Endothelial cell of umbilical vein (primary cell): ENCODE measurements at regions not wholly inside any gene's neighbourhood (a gene's known extent, or its start where the extent isn't known, plus 50 kb on each side); places are given as distances from the start of the nearest gene placed in this dataset.

Experiments
- BruUV-seq: library from RNA; stranded (reverse); fragments of 400-500 nt; replicated peaks from 2 replicates; lab custom pipeline; 2021; lab: Mats Ljungman, UMichigan
- CTCF ChIA-PET: fragments of 300-600, 350-600 bp; sonication (Branson Sonifier 250); formaldehyde crosslinking; loops from one replicate; lab custom pipeline; 2021; ENCODE audit warnings: antibody characterized with exemption, inconsistent platforms; lab: Charles Lee
- POLR2A ChIA-PET: fragments of 300-600, 350-600 bp; sonication (Branson Sonifier 250); formaldehyde crosslinking; loops from one replicate; lab custom pipeline; 2021; ENCODE audit warnings: antibody characterized with exemption, inconsistent platforms; lab: Charles Lee
- DNase-seq: peaks from one replicate; pipeline ENCODE4 v3.0.0-alpha.2; 2011; ENCODE audit warnings: low read depth, low spot score
- FAIRE-seq: peaks from 2 replicates; lab custom pipeline; 2011; peaks lifted over from hg19 to GRCh38; lab: Jason Lieb, UNC
- H2AFZ ChIP-seq: 2 replicates; pipeline ENCODE4 v1.6.0; 2012; ENCODE audit warnings: low read depth, low read length, control low read depth, inconsistent platforms
- H3K27ac ChIP-seq: 2 replicates; pipeline ENCODE4 v1.5.1; 2011; ENCODE audit warnings: low read depth, mild to moderate bottlenecking, control low read depth, low read length, moderate library complexity; ENCODE audit not compliant: insufficient read depth
- H3K27me3 ChIP-seq, 2 experiments: 2 replicates each; pipeline versions ENCODE4 v1.6.0 to v1.6.1; 2011; ENCODE audit warnings: low read length in 2 of 2, mixed read lengths in 1 of 2; ENCODE audit not compliant: control insufficient read depth in 2 of 2, insufficient read depth in 2 of 2
- H3K36me3 ChIP-seq, 2 experiments: 2 replicates in 1 of 2; 3 replicates in 1 of 2; pipeline ENCODE4 v1.5.1; 2011; ENCODE audit warnings: low read length in 2 of 2, mild to moderate bottlenecking in 1 of 2, moderate library complexity in 1 of 2; ENCODE audit not compliant: control insufficient read depth in 2 of 2, insufficient read depth in 2 of 2; ENCODE audit errors: extremely low read depth in 1 of 2
- H3K4me1 ChIP-seq: 3 replicates; pipeline ENCODE4 v1.5.1; 2011; ENCODE audit warnings: mild to moderate bottlenecking, low read length; ENCODE audit not compliant: control insufficient read depth, insufficient read depth; ENCODE audit errors: extremely low read depth
- H3K4me2 ChIP-seq: 2 replicates; pipeline ENCODE4 v1.6.1; 2011; ENCODE audit warnings: low read length, control low read depth, mixed read lengths; ENCODE audit not compliant: insufficient read depth
- H3K4me3 ChIP-seq, 3 experiments: fragments of 200-600 bp in 1 of 3; sonication (generic), shearing (Covaris generic) in 1 of 3; replicated peaks in 1 of 3; 2 replicates each; pipeline ENCODE4 v1.5.1; 2011 to 2016; ENCODE audit warnings: control low read depth in 3 of 3, low read length in 3 of 3, mild to moderate bottlenecking in 2 of 3, inconsistent platforms in 1 of 3, low read depth in 1 of 3, moderate library complexity in 1 of 3; ENCODE audit not compliant: insufficient read depth in 1 of 3
- H3K79me2 ChIP-seq: 2 replicates; pipeline ENCODE4 v1.6.0; 2012; ENCODE audit warnings: low read length, inconsistent platforms; ENCODE audit not compliant: control insufficient read depth, insufficient read depth
- H3K9ac ChIP-seq: replicated peaks from 2 replicates; pipeline ENCODE3; 2011; ENCODE audit warnings: low read length, control low read depth; ENCODE audit not compliant: insufficient read depth; ENCODE audit errors: extremely low read depth
- H3K9me1 ChIP-seq: replicated peaks from 3 replicates; pipeline ENCODE4 v1.6.0; 2011; ENCODE audit warnings: mild to moderate bottlenecking, low read length; ENCODE audit not compliant: control insufficient read depth, insufficient read depth; ENCODE audit errors: extremely low read depth
- H3K9me3 ChIP-seq: replicated peaks from 2 replicates; pipeline ENCODE4 v1.5.1; 2012; ENCODE audit warnings: low read length, inconsistent platforms; ENCODE audit not compliant: control insufficient read depth, insufficient read depth
- H4K20me1 ChIP-seq: replicated peaks from 2 replicates; pipeline ENCODE3; 2011; ENCODE audit warnings: mild to moderate bottlenecking, low read length; ENCODE audit not compliant: control insufficient read depth, insufficient read depth; ENCODE audit errors: extremely low read depth
- CTCF ChIP-seq, 2 donors: IDR thresholded peaks; 1 replicate in 1 of 2; 2 replicates in 1 of 2; pipeline ENCODE4 v1.5.1; 2011; ENCODE audit warnings: low read length in 2 of 2, mild to moderate bottlenecking in 2 of 2, moderate library complexity in 2 of 2, control low read depth in 1 of 2, inconsistent platforms in 1 of 2, low read depth in 1 of 2; ENCODE audit not compliant: insufficient read depth in 1 of 2; ENCODE audit errors: extremely low read depth in 1 of 2
- EZH2 ChIP-seq: IDR thresholded peaks from 2 replicates; pipeline ENCODE4 v1.6.1; 2012; ENCODE audit warnings: borderline replicate concordance, low read depth, mild to moderate bottlenecking, moderate library complexity, low read length, inconsistent platforms; ENCODE audit not compliant: severe bottlenecking
- FOS ChIP-seq: IDR thresholded peaks from 2 replicates; pipeline ENCODE4 v1.6.1; 2011; ENCODE audit warnings: mild to moderate bottlenecking, low read length, moderate library complexity, borderline replicate concordance; ENCODE audit not compliant: insufficient read depth
- GATA2 ChIP-seq: IDR thresholded peaks from 2 replicates; pipeline ENCODE4 v1.7.0; 2011; ENCODE audit warnings: low read depth, mild to moderate bottlenecking, moderate library complexity, mixed read lengths, low read length; ENCODE audit not compliant: insufficient read length, insufficient read depth
- JUN ChIP-seq: IDR thresholded peaks from 2 replicates; pipeline ENCODE4 v1.6.1; 2011; ENCODE audit warnings: borderline replicate concordance, low read depth; ENCODE audit not compliant: insufficient read length, insufficient read depth
- MAX ChIP-seq: IDR thresholded peaks from 2 replicates; pipeline ENCODE4 v1.6.1; 2011; ENCODE audit not compliant: insufficient read depth, insufficient read length
- MYC ChIP-seq: IDR thresholded peaks from one replicate; pipeline ENCODE4 v1.6.1; 2011; ENCODE audit warnings: mild to moderate bottlenecking, low read depth, low read length
- POLR2A ChIP-seq: IDR thresholded peaks from 2 replicates; pipeline ENCODE4 v1.6.1; 2012; ENCODE audit warnings: low read depth, mild to moderate bottlenecking, control low read depth, low read length
- POLR2AphosphoS5 ChIP-seq: IDR thresholded peaks from 2 replicates; pipeline ENCODE4 v1.6.1; 2012; ENCODE audit warnings: low read depth, mild to moderate bottlenecking, control low read depth, low read length, moderate library complexity; ENCODE audit not compliant: insufficient read depth
- dilution Hi-C: fragments of 300-500 bp; cut with MboI; formaldehyde crosslinking; loops from one replicate; pipeline ENCODE4 v1.15.0; 2019; ENCODE audit warnings: low sequenced_read_pairs; ENCODE audit not compliant: extremely low pct_ligation_motif_present
- intact Hi-C: fragments of 100-400 bp; cut with micrococcal nuclease; formaldehyde crosslinking; loops from one replicate; pipeline ENCODE4 v1.10.0; 2022

- Histone ChIP-seq H3K9me1 (no peaks in the 10 kb centered on the region), H3K4me3 (no peak overlapping the region), H3K79me2 (no peaks in the 10 kb centered on the region), H3K4me1 (no peaks in the 10 kb centered on the region), H4K20me1 (no peaks in the 10 kb centered on the region), H3K9ac (no peak overlapping the region), H2AFZ (no peak overlapping the region), H3K4me2 (no peak overlapping the region), H3K27ac (no peak overlapping the region), H3K36me3 (no peaks in the 10 kb centered on the region), H3K9me3 (no peaks in the 10 kb centered on the region), H3K27me3 (no peaks in the 10 kb centered on the region)
- ChIA-PET POLR2A (no interaction called here), CTCF (no interaction called here)
- no TSS peak for BruUV-seq
- intact Hi-C loops: no loop called here
- DNase-seq (no peak), FAIRE-seq (no peak)
- dilution Hi-C loops: no loop called here
- TF ChIP-seq JUN (no peak), GATA2 (no peak), MAX (no peak), EZH2 (no peak), CTCF (IDR thresholded peaks at IDR 0.05; ENCODE audit: extremely low read depth in 1 of 2, insufficient read depth in 1 of 2, low read depth in 1 of 2, low read length in 2 of 2) (no peak), POLR2A (no peak), FOS (no peak), POLR2AphosphoS5 (no peak), MYC (no peak)
Measured at GRCh38 chr1:239914751-239915231, 176.9 kb upstream of the FMN2 start.
